ENCODE measurements at regions not wholly inside any gene's neighbourhood (a gene's known extent, or its start where the extent isn't known, plus 50 kb on each side); places are given as distances from the start of the nearest gene placed in this dataset.
"Not testable (repeated sequence)": the region's sequence is repeated elsewhere in the genome, so short reads cannot be mapped to it uniquely, and the experiment has no call there.

DNA sequence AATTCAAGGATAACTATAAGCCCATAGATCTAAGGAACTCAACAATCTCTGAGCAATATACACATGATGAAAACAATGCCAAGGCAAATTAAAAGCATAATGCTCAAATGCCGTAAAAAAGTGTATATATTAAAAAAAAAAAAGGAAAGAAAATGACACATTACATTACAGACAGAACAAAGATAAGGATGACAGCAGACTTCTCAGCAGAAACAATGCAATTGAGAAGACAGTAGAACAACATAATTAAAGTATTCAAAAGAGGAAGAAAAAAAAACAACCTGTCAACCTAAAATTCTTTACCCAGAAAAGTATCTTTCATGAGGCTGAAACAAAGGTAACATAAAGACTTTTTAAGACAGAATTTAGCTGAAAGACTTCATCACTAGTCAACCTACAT is 591.7 kb downstream of the ZNF608 start:
- peak; percentile 27 for DNase-seq

DNA sequence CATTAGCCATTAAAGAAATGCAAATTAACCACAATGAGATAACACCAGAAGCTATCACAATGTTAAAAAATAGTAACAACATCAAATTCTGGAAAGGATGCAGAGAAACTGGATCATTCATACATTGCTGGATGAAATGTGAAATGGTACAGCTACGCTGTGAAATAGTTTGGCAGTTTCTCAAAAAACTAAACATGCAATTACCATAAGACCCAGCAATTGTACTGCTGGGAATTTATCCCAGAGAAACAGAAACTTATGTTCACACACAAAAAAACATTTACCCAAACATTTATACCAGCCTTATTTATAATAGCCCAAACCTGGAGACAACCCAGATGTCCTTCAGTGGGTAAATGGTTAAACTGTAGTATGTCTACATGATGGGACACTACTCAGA is 592.9 kb downstream of the ZNF608 start:
- DNase-seq, result no peak

DNA sequence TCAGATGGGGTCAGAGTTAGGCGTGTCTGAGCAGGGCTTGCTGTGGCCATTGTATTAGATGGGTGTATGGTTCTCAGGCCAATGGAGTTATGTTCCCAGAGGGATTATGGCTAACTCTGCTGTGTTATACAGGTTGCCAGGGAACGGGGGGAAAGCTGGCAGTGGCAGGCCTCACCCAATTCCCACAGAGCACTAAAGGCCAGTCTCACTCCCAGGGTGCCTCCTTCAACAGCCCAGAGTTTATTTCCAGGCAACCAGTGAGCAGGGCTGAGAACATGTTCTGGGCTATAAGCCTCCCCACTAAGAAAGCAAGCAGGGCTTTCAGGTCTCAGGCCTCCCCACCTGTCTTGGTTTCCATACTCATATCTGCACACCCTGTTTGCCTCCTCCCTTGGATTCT is 597.9 kb downstream of the ZNF608 start:
- no peak for DNase-seq

DNA sequence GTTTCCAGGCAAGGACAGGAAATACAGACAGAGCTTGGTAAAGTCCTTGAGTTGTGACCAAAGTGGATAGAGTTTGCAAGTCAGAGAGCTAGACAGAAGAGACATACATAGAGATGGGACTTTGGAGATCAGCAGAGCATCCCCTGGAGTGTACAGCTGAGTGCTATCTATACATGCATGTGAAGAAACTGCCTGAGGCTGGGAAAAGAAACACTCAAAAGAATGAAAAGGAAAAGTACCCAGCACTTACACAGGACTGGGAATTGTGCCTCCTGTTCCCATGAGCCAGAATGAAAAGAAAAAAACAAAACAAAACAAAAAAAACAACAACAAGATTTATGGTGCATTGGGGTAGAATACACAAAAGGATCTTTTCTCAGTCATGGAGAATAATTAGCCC is 606.4 kb downstream of the ZNF608 start:
- DNase-seq, result no peak

DNA sequence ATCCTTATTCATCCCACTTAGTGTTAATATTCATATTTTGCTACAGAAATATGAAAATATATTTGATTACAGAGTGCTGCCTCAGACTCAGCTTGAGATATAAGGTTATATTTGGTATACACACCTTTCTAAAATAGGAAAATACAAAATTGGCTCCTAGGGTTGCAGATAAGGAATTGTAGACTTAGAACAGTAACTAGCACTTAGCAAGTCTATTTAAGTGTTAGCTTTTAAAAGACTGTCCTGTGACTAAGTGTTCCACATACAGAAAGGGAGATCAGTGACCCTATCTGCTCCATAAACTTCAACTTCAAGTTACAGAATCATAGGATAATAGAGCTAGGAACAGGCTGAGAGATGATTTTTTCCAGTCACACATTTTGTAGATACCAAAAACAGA is 607.0 kb downstream of the ZNF608 start:
- DNase-seq, result no peak

DNA sequence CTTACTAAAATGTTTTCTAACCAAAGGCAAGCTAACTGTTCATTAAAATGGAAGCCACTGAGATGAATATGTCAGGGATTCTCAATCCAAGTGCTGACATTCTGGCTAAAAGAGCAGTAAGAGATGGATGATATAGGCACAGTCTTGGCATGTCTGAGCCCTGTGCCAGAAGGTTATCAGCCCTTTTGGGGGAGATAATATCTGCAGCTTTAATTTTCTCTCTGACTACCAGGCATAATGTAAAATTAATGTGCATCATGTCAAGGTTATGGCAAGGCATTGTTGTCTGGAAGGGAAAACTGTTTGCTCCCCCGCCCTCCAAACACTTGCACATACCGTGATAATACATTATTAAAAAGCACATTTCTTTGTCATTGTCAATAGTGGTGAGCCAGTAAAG is 609.8 kb downstream of the ZNF608 start:
- DNase-seq, result no peak

DNA sequence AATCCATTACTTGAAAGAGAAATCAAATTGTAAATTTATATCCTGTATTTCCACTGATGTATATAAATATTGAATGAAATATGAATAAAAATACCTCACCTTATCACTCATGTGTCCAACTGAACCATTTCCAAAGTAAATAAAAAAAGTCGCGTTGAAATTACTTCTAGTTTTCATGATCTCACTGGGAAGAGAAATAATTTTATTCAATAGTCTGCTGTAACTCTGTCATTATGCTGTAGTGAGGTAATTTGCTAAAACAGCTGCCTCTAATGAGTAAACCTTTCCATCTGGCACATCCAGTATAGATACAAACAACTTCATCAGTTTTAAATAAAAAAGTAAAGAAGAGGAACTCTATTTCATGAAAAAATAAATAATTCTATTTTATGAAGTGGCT is 611.5 kb downstream of the ZNF608 start:
- no peak for DNase-seq

DNA sequence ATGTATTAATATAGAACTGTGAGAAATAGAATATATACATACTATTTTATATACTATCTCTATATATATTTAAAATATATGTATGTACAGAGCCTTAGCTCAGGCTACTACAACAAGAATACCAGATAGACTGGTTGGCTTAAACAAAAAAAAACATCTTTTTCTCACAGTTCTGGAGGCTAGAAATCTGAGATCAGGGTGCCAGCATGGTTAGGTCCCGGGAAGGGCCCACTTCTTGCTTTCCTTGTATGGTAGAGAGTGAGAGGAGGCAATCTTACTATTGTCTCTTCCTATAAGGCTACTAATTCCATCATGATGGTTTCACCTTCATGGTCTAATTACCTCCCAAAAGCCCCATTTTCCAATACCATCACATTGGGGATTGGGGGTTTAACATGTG is 613.0 kb downstream of the ZNF608 start:
- no peak for DNase-seq

DNA sequence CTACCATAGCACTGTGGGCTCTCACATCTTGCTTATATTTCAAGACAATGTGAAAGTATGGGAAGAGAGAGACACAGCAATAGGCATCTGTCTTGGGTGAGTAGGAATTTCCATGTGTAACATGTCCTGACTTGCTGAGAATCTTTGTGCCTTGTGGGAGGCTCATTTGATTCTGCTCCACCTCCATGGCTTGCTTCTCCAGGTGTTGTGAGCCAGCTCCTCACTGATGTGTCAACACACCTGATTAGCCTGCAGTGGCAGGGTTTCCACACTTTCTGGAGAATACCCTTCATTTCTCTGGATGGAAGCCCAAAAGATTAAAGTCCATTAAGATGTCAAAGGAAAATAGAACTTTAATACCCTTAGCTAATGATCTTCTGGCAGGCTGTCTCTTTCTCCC is 613.6 kb downstream of the ZNF608 start:
- peak; percentile 21 for DNase-seq

DNA sequence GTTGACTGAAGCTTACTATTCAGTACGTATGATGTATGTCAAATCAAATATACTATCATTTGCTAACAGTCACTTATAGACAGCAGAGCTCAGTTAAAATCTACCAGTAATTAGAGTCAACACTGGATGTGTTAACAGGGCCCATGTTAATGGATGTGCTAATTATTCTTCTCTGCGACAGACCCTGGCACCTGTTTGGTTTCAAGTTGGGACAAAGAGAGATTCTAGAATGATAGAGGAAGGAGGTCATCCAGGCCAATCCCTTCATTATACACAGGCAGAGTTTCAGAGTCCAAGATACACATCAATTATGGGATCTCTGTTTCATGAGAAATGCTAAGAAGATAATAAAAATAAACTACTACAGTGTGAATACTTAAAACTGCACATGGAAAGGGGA is 615.0 kb downstream of the ZNF608 start:
- no peak for DNase-seq

DNA sequence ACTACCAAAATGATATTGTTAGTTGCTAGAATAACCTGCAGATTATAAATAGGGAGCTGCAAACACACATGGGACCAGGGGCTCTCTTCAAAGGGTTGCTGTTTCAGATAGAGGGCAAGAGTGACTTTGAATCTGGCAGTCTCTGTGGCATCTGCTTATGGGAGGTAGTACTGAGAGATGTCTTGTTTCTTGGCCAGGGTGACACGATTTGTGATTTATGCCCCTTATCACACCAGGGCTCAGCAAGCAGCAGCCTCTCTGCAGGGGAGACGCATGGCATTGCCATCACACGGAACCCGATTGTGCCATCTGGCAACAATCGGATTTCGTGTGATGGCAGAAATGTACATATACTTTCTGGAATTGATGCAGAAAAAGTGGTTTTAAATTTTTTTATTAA is 615.6 kb downstream of the ZNF608 start:
- DNase-seq, result no peak

DNA sequence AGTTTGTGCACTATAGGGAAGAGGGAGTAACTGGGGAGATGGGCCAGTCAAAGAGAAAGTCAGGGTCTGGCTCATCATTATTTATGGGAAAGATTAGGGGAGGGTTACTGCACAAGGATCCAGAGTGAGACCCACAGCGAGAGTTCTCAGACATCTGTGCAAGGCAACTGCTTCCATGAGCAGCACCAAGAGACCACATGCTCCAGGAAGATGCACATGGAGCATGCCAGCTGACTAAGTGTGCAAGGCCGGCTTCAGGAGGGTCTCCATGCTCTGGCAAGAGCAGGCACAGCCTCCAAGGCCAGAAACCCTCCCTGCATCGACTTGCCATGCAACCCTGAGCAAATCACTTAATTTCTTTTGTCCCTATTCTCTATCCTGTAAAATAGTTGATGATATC is 616.9 kb downstream of the CSNK1G3 start:
- no peak for DNase-seq

DNA sequence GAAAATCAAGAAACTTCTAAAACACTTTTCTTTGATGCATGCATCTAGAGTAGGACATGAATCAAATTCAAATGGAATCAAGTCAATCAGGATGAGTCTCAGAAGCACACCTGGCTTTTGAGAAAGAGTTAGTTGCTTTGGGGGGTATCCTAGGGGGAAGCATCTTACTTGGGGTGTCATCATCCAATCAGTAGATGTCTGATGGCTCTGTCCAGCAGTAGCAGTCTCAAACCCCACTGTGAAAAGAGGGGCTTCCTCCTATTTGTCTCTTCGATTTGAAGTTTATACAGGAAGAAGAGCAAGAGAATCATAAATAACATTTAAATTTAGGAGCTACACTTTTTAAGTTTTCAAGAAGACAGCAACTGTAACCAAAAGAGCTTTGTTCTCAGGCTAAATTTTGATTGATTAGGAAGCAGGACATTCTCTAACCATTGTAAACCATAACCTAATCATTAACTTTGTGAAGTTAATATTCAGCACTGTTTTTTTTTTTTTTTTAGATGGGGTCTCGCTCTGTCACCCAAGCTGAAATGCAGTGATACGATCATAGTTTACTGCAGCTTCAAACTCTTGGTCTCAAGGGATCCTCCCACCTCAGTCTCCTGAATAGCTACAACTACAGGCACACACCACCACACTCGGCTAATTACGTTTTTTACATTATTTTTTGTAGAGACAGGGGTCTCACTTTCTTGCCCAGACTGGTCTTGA is 614.7 kb downstream of the CSNK1G3 start:
- no peak for DNase-seq

DNA sequence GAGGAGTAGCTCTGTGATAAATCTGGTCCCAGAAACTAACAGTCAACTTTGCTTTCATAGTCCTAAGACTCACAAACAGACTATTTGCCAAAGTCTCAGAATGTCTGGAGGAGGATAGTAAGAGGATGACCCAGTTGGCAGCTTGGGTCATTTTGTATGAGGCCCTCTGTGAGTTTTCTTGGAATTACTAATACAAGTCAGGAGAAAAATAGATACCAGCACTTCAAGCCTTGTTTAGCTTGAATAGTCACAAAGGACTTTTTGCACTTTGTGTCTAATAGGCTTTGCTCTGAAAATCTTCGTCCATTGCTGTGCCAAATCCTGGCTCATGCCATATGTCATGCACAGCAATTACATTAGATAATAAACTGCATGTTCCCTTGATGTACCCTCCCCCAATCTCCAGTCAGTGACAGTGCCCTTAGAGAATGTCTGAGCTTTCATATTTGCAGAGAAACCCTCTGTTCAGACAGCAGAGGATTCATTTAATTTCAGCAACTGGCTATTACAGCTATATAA is 612.8 kb downstream of the CSNK1G3 start:
- no peak for DNase-seq

DNA sequence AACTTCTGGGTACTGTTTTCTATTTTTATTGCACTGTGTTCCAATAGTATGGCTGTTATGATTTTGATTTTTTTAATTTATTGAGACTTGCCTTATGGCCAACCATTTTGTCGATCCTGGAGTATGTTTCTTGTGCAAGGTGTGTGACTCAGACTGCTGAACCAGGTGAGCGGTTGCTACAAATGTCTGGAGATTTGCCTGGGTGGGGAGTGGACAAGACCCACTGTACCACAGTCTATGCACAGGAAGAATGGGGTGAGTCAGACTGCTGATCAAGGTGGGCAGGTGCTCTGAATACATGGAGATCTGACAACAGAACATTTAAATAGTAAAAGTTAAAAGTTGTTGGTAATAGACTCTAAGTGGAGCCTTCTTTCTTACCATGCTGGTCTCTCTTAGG is 609.2 kb downstream of the CSNK1G3 start:
- no peak for DNase-seq

DNA sequence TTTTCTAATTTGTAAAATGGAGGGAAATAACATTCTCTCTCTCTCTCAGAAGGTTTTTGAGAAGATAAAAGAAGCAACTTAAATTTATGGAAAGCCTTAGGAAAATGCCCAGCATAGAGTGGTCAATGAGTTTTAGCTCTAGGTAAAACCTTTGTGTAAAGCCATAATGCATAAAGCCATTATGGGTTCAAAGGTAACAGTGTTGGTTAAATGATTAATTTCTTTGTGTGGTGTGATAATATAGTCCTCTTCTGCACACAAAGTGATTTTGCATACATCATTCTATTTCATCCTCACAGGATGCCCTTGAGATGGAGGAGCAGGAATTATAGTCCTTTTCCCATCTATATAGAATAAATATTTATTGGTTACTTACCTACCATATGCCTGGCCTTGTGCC is 602.9 kb downstream of the CSNK1G3 start:
- peak; percentile 65 for DNase-seq

DNA sequence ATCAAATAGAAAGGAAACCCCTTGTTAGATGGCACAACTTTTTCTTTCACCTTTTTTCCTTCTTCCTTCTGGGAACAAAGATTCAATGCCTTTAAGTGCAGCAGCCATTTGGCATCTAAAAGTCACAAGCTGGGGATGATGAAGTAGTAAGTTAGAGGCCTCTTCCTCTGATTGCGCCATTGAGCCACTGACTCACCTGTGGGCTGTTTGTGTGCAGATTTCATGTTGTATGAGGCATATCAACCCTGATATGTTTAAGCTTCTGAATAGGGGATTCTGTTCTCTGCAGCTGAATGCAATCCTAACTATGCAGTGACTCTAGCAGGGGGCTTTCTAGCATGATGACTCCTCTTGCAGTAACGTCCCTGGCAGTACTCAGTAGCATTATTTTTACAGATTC is 599.9 kb downstream of the CSNK1G3 start:
- DNase-seq, result no peak

DNA sequence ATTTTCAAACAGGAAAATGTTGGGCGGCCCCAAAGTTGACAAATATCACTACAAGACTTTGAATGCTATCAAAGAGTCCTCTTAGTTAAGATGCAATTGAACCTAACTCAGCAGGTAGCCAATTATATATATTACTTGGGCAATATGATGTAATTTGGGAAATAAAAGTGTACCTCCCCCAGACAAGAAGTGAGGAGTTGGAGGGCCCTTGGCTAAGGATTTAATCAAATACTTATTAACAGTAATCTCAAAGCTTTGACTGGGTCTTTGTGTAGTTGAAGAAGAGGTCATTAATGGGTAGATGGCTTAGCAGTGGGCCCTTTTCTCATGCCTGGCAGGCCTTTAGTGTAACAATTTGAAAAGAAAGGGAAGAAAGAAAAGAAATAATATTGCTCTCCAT is 599.0 kb downstream of the CSNK1G3 start:
- no peak for DNase-seq

DNA sequence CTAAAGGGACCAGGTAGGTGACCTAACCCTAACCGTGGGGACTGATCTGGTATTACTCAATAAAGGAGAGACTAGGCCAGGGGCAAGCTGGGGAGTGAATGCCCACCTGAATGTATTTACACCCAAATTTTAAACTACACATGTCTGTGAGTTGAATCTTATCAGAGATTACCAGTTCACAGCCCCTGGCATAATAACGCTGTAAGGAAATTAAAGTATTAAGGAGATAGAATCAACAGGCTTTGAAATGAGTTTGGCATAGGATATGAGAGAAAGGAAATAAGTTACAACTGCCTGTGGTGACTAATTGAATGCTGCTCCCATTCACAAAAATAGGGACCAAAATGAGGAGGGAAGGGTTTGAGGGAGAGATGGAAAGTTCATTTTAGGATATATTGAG is 593.3 kb downstream of the CSNK1G3 start:
- DNase-seq, result no peak

DNA sequence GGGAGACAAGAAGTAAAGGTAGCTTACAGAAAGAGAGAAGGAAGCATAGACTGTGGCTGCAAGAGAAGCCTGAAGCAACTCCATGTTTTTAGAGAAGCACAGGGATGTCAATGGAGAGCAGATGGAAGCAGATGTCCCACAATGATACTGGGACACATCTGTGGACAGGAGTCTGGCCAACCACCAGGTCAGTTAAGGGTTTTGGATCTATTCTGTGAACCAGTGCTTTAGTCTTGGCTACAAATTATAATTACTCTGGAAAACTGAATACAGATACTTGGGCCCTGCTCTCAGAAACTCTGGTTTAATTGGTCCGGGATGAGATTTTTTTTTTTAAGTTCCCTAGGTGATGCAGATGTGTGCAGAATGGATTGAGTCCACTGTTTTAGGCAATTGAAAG is 592.8 kb downstream of the CSNK1G3 start:
- no peak for DNase-seq

DNA sequence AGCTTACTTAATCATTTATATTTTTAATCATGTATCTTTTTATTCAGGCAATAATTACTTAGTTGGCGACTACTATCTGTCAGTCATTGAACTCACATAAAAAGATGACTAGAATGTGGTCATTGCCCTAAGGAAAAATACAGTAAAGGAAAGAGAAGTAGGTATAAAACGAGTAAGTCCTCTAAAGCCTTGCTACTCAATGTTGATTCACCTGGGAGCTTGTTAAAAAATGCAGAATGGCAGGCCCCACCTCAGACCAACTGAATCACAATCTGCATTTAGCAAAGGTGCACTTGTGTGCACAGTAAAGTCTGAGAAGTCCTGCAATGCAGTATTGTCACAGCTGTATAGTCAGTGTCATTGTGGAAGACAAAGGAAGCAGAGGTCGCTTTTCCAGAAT is 592.4 kb downstream of the CSNK1G3 start:
- DNase-seq, result no peak

DNA sequence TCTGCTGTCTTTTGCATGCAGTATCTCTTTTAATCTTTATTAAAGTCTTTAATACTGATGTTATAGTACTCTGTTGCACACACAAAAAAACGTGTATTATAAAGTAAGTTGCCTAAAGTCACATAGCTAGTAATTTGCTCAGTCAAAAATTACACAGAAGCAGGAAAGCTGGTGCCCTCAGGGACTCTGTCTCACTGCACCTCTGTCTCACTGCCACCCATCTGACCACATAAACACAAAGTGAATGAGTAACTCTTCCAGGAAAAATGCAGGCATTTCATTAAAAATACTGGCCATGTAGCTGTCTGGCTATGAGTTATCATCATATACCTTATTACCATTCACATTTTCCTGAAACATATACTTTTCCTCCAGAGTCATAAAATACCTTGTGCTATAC is 591.7 kb downstream of the CSNK1G3 start:
- no peak for DNase-seq

DNA sequence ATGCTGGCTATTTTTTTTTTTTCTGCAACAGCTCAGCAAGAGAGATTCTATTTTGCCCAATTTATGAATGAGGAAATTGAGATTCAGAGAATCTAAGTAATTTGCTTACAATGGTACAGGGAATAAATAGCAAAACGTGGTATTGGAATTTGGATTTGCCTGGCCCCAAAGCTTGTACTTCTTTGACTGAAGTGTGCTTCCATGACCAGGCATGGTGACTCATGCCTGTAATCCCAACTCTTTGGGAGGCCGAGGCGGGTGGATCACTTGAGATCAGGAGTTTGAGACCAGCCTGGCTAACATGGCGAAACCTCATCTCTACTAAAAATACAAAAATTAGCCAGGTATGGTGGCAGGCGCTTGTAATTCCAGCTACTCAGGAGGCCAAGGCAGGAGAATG is 591.1 kb downstream of the CSNK1G3 start:
- not testable (repeated sequence) for DNase-seq

DNA sequence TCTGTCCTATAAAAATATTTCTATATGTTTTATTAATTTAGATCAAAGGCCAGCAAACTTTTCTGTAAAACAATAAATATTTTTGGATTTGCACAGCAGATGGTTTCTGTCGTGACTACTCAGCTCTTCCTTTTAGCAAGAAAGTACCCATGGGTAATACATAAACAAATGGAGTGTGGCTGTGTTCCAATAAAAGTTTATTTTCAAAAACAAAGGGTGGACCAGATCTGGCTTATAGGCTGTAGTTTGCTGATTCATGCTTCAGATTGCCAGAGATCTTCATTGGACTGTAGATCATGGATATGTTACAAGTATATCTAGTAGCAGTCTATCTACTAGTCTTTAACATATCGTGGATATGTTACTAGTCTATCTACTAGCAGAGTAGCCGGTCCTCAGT is 590.5 kb downstream of the CSNK1G3 start:
- DNase-seq, result no peak

DNA sequence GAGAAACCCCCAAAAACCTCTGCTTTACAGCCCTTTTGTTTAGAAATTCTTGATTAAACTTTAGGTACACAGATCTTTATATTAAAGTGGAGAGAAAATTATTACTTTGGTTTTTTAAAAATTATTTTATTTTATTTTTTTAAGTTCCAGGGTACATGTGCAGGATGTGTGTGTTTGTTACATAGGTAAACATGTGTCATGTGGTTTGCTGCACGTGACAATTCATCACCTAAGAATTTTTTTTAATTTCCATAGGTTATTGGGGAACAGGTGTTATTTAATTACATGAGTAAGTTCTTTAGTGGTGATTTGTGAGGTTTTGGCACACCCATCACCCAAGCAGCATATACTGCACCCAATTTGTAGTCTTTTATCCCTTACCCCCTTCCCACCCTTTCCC is 581.7 kb downstream of the CSNK1G3 start:
- DNase-seq, result no peak

DNA sequence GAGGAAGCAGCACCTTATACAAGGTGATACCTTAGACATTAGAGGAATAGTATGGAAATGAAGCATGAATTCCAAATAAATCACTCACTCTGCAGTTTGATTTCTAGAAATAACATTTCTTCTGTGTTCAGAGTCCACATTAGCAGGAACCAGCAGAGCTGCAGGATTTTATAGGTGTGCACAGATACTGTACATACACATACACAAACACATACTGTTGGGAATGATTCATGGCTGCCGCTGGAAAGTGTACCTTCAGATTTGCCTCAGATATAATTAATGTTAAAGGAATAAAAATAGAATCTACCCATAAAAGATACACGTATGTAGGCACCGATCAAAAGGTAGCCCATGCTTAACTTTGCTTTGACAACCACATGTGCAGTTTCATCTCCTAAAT is 578.1 kb downstream of the CSNK1G3 start:
- DNase-seq, result no peak
